Astrocyte (in vitro differentiated cells and primary cell): ENCODE measurements at regions not wholly inside any gene's neighbourhood (a gene's known extent, or its start where the extent isn't known, plus 50 kb on each side); places are given as distances from the start of the nearest gene placed in this dataset.
"Not testable (repeated sequence)": the region's sequence is repeated elsewhere in the genome, so short reads cannot be mapped to it uniquely, and the experiment has no call there.

Experiments used
- EZH2 ChIP-seq: IDR thresholded peaks from 2 replicates; pipeline ENCODE4 v1.6.1; 2012; ENCODE audit warnings: mild to moderate bottlenecking, low read length, inconsistent platforms; ENCODE audit not compliant: insufficient read depth
- TF ChIP-seq, protein P1 (sequence below): IDR thresholded peaks from 2 replicates; pipeline ENCODE4 v1.5.1; 2011; ENCODE audit warnings: low read depth, mild to moderate bottlenecking, inconsistent platforms, low read length, moderate library complexity; ENCODE audit not compliant: insufficient read depth

DNA sequence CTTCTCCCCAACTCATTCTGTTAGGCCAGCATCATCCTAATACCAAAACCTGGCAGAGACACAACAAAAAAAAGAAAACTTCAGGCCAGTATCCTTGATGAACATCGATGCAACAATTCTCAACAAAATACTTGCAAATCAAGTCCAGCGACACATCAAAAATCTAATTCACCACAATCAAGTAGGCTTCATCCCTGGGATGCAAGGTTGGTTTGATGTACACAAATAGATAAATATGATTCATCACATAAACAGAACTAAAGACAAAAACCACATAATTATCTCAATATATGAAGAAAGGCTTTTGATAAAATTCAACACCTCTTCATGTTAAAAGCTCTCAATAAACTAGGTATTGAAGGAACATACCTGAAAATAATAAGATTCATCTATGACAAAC is 184.1 kb downstream of the SLC38A4 start:
- TF ChIP-seq, protein P1, sequence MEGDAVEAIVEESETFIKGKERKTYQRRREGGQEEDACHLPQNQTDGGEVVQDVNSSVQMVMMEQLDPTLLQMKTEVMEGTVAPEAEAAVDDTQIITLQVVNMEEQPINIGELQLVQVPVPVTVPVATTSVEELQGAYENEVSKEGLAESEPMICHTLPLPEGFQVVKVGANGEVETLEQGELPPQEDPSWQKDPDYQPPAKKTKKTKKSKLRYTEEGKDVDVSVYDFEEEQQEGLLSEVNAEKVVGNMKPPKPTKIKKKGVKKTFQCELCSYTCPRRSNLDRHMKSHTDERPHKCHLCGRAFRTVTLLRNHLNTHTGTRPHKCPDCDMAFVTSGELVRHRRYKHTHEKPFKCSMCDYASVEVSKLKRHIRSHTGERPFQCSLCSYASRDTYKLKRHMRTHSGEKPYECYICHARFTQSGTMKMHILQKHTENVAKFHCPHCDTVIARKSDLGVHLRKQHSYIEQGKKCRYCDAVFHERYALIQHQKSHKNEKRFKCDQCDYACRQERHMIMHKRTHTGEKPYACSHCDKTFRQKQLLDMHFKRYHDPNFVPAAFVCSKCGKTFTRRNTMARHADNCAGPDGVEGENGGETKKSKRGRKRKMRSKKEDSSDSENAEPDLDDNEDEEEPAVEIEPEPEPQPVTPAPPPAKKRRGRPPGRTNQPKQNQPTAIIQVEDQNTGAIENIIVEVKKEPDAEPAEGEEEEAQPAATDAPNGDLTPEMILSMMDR, result not testable (repeated sequence)
- not testable (repeated sequence) for TF ChIP-seq EZH2
